GM18870 (cell line): ENCODE measurements at regions not wholly inside any gene's neighbourhood (a gene's known extent, or its start where the extent isn't known, plus 50 kb on each side); places are given as distances from the start of the nearest gene placed in this dataset.

ENCODE experiments used
- ATAC-seq: cut with Tn5 transposase; IDR thresholded peaks from one replicate; pipeline ENCODE4 v1.9.1; 2021; ENCODE audit warnings: moderate library complexity; ENCODE audit not compliant: unreplicated experiment

DNA sequence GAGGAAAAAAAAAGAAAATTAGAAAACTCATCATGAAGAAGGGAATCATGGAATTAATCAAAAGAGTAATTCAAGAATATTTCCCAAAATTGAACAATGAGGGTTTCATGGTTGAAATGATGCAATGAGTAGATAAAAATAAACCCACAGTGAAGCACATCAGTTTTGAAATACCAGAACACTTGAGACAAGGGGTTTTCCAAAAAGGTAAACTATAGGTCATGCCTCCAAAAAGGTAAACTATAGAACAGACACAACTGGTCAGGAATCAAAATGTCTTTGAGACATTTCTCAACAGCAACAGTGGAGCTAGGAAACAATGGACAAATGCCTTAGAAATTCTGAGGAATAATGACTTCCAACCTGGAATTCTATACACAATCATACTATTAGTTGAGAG, 60.2 kb upstream of the PCSK5 start:
- no peak for ATAC-seq

GRCh38 chr9:75833778-75834177, 56.7 kb upstream of the PCSK5 start:
- ATAC-seq, result no peak

DNA sequence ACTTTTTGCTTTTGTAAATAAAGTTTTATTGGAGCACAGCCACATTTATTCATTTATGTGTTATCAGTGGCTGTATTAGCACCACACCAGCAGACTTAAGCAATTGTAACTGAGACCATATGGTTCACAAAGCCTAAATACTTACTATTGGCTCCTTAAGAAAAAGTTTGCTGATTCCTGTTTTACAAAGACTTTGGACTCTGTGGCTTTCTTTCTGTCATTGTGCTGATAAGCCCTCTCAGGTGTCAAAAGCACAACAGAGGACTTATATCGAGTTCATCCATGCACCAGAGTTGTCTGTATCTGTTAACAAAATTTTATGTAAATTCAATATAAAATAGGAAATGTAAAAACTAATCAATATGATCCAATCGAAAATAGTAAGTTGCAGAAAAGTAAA, 55.6 kb upstream of the PCSK5 start:
- ATAC-seq, result no peak
